Prostate gland (tissue), 2 donors: ENCODE measurements at regions not wholly inside any gene's neighbourhood (a gene's known extent, or its start where the extent isn't known, plus 50 kb on each side); places are given as distances from the start of the nearest gene placed in this dataset.

ENCODE experiments used
- DNase-seq: peaks from one replicate; pipeline ENCODE4 v3.0.0-alpha.2; 2019; ENCODE audit warnings: low spot score
- H3K27ac ChIP-seq, 2 donors: fragments of 200-600 bp; sonication (generic); 2 replicates each; pipeline ENCODE4 v1.5.1; 2017 to 2019
- H3K27me3 ChIP-seq: fragments of 200-600 bp; sonication (generic); replicated peaks from 2 replicates; pipeline ENCODE4 v1.5.1; 2019; ENCODE audit not compliant: insufficient read depth
- H3K36me3 ChIP-seq, 2 donors: fragments of 200-600 bp; sonication (generic); 1 replicate in 1 of 2; 2 replicates in 1 of 2; pipeline versions ENCODE4 v1.5.1 to v1.8.1; 2017 to 2019
- H3K4me1 ChIP-seq: fragments of 200-600 bp; sonication (generic); replicated peaks from 2 replicates; pipeline ENCODE4 v1.5.1; 2019
- H3K4me3 ChIP-seq, 2 donors: fragments of 200-600 bp; sonication (generic); 2 replicates each; pipeline ENCODE4 v1.5.1; 2017 to 2019
- H3K9me3 ChIP-seq: fragments of 200-600 bp; sonication (generic); 2 replicates; pipeline ENCODE4 v1.5.1; 2017
- POLR2A ChIP-seq: fragments of 450-650 bp; IDR thresholded peaks from one replicate; pipeline ENCODE4 v1.6.1; 2016; ENCODE audit warnings: antibody characterized with exemption, mild to moderate bottlenecking
- POLR2AphosphoS5 ChIP-seq: sonication (generic); formaldehyde crosslinking; IDR thresholded peaks from one replicate; pipeline ENCODE4 v1.6.1; 2017; ENCODE audit warnings: antibody characterized with exemption
- WGBS: methylation state at CpG from one replicate; pipeline ENCODE4 v1.1.5; 2018; 5-methylcytosine and 5-hydroxymethylcytosine counted together
- intact Hi-C: fragments of 100-400 bp; cut with DNase I; formaldehyde crosslinking; loops from one replicate; pipeline ENCODE4 v1.14.2; 2022
- TF ChIP-seq, protein P1 (sequence below), 4 experiments: fragments of 200-600 bp in 2 of 4; fragments of 450-650 bp in 2 of 4; sonication (generic) in 2 of 4; IDR thresholded peaks; 1 replicate in 3 of 4; 2 replicates in 1 of 4; pipeline ENCODE4 v1.5.1; 2016 to 2019; ENCODE audit warnings: antibody characterized with exemption in 4 of 4, mild to moderate bottlenecking in 2 of 4, moderate library complexity in 2 of 4

DNA sequence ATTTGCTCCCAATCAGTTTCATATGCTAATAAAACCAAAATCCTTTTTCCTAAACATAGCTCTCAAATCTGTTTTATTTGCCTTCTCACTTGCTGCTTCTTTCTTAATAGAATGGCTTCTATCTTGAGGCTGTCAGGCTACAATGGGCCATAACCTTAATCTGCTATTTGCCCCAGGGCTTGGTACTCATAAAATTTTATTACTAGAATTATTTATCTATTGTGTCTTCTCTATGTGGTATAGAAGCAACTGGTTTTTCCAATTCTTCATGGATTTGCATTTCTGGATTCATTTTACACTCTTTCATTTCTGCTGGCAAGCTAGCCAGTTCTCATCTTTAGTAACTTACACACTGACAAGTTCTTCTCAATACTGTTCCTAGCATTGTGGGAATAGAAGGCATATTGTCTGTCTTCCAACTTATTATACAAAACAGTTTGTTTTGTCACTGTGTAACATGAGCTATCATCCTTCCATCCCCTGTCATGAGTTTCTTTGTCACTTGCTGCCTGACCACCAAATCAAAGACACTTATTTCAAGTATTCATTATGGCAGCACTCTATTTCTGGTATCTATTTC, 96.6 kb upstream of the KCNIP4 start:
- H3K27me3 ChIP-seq = no peaks in the 10 kb centered on the region
- no peak for DNase-seq
- no peaks in the 10 kb centered on the region for H3K4me1 ChIP-seq
- no peak overlapping the region for H3K4me3 ChIP-seq
- no peaks in the 10 kb centered on the region for H3K36me3 ChIP-seq
- H3K9me3 ChIP-seq = no peaks in the 10 kb centered on the region
- TF ChIP-seq, protein P1, sequence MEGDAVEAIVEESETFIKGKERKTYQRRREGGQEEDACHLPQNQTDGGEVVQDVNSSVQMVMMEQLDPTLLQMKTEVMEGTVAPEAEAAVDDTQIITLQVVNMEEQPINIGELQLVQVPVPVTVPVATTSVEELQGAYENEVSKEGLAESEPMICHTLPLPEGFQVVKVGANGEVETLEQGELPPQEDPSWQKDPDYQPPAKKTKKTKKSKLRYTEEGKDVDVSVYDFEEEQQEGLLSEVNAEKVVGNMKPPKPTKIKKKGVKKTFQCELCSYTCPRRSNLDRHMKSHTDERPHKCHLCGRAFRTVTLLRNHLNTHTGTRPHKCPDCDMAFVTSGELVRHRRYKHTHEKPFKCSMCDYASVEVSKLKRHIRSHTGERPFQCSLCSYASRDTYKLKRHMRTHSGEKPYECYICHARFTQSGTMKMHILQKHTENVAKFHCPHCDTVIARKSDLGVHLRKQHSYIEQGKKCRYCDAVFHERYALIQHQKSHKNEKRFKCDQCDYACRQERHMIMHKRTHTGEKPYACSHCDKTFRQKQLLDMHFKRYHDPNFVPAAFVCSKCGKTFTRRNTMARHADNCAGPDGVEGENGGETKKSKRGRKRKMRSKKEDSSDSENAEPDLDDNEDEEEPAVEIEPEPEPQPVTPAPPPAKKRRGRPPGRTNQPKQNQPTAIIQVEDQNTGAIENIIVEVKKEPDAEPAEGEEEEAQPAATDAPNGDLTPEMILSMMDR (IDR thresholded peaks at IDR 0.05) = no peak
- TF ChIP-seq POLR2A (no peak), POLR2AphosphoS5 (no peak)
- H3K27ac ChIP-seq = no peak overlapping the region
- intact Hi-C loops = no loop called here

DNA sequence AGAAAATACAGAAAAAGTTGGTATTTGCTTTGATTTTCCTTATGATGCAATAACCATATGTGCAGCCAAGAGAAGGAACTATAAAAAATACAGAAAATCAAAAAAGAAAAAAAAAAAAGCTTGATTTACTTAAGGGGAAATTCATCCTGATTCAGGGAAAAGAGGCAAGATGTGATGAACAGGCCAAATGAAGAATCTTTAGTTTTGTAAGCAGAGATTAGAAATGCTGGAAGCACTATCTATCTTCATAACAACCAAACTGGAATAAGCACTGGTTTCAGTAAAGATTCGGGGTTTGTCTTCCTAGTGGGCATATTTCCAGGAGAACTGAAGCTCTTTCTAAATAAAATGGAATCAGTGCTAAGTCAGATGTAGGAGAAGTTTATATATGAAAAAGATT, 82.9 kb upstream of the KCNIP4 start:
- H3K36me3 ChIP-seq = no peaks in the 10 kb centered on the region
- WGBS = 61% methylated on average over 1 of the region's 1 CpG
- intact Hi-C loops = no loop called here
- no peaks in the 10 kb centered on the region for H3K9me3 ChIP-seq
- TF ChIP-seq, protein P1 (IDR thresholded peaks at IDR 0.05) = no peak
- no peak for TF ChIP-seq POLR2A
- TF ChIP-seq POLR2AphosphoS5 = no peak
- no peak overlapping the region for H3K4me3 ChIP-seq
- H3K4me1 ChIP-seq = no peaks in the 10 kb centered on the region
- H3K27ac ChIP-seq = no peak overlapping the region
- DNase-seq = no peak
- H3K27me3 ChIP-seq = no peaks in the 10 kb centered on the region

DNA sequence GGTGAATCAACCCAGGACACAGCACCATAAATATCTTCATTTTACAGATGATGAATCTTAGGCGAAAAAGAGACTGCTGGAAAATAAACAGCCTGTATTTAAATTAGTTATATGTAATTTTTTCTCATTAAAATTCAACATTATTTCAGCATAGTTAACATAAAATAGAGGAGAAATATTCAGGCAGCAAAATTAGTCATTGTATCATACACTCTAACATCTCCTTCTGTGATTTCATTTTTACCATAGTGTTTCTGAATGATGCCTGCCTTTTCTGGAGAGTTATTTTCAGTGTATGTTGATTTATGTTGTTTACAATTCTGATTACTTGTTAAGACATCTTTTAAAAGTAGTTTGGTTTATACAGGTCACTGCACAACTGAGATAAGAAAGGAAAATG, 82.3 kb upstream of the KCNIP4 start:
- DNase-seq = no peak
- no peaks in the 10 kb centered on the region for H3K36me3 ChIP-seq
- no peaks in the 10 kb centered on the region for H3K4me1 ChIP-seq
- TF ChIP-seq POLR2A (no peak), POLR2AphosphoS5 (no peak)
- intact Hi-C loops = no loop called here
- WGBS = 89% methylated on average over 1 of the region's 1 CpG
- H3K9me3 ChIP-seq = no peaks in the 10 kb centered on the region
- no peak overlapping the region for H3K27ac ChIP-seq
- no peaks in the 10 kb centered on the region for H3K27me3 ChIP-seq
- no peak overlapping the region for H3K4me3 ChIP-seq

DNA sequence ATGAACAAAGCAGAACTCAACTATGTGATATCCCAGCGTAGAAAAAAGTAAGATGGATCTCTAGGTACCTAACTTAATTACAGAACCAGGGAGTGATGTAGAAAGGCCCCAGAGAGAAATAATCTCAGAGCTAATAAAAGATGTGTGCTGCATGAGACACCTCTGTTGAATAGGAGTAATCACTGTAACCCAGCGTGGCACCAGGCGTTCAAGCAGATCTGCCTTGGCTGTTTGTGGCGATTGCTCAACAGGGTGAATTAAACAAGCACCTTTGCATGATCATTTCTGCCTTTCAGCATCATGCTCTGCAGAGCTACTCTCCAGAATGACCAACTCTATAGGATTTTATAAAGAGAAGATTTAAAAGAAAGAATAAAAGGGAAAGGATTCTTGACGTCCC, 81.7 kb upstream of the KCNIP4 start:
- Histone ChIP-seq H3K9me3 (no peaks in the 10 kb centered on the region), H3K27me3 (no peaks in the 10 kb centered on the region), H3K27ac (no peak overlapping the region), H3K4me1 (no peaks in the 10 kb centered on the region), H3K4me3 (no peak overlapping the region), H3K36me3 (no peaks in the 10 kb centered on the region)
- intact Hi-C loops = no loop called here
- DNase-seq = no peak
- 62% methylated on average over 5 of the region's 5 CpGs for WGBS
- TF ChIP-seq, protein P1 (IDR thresholded peaks at IDR 0.05) = no peak
- TF ChIP-seq POLR2A = no peak
- no peak for TF ChIP-seq POLR2AphosphoS5

DNA sequence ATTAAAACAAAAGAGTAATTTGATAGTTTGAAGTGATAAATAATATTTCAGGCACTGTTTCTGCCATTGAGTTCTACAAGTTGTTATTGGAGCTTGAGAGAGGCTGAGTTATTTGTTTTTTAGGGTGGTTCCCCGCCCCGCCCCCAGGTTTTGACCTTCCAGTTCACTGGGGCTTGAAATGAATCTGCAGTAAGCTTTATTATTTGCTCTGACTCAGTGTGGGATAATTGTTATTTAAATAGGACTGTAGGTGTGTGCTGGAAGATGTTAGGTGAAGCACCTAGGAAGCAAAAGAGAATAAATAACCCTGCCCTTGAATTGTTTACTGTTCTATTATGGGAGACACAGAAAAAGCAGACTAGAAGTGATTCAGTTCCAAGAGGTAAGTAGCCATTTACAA, 81.2 kb upstream of the KCNIP4 start:
- Histone ChIP-seq H3K27me3 (no peaks in the 10 kb centered on the region), H3K36me3 (no peaks in the 10 kb centered on the region), H3K9me3 (no peaks in the 10 kb centered on the region), H3K4me3 (no peak overlapping the region), H3K4me1 (no peaks in the 10 kb centered on the region), H3K27ac (no peak overlapping the region)
- intact Hi-C loops = no loop called here
- no peak for DNase-seq
- TF ChIP-seq POLR2AphosphoS5 (no peak), POLR2A (no peak)
- TF ChIP-seq, protein P1 (IDR thresholded peaks at IDR 0.05) = no peak
- 64% methylated on average over 2 of the region's 2 CpGs for WGBS
